Liver (tissue), 8 donors: ENCODE measurements at regions not wholly inside any gene's neighbourhood (a gene's known extent, or its start where the extent isn't known, plus 50 kb on each side); places are given as distances from the start of the nearest gene placed in this dataset.

Experiments used
- DNase-seq: peaks from one replicate; pipeline ENCODE4 v3.0.0-alpha.2; 2017; ENCODE audit warnings: low spot score
- H3K27ac ChIP-seq, 2 donors: one replicate each; pipeline ENCODE4 v1.7.0; 2013; ENCODE audit warnings: inconsistent platforms in 2 of 2, low read length in 2 of 2, control low read depth in 1 of 2, low read depth in 1 of 2, mild to moderate bottlenecking in 1 of 2
- H3K27me3 ChIP-seq, 4 donors: one replicate each; pipeline versions ENCODE4 v1.6.1 to v1.7.0; 2013; ENCODE audit warnings: low read length in 3 of 4, inconsistent platforms in 1 of 4, mild to moderate bottlenecking in 1 of 4, moderate library complexity in 1 of 4; ENCODE audit not compliant: control insufficient read depth in 4 of 4, insufficient read depth in 4 of 4
- H3K36me3 ChIP-seq, 4 donors: one replicate each; pipeline versions ENCODE4 v1.6.1 to v1.7.0; 2013; ENCODE audit warnings: low read length in 3 of 4, mild to moderate bottlenecking in 3 of 4, low read depth in 1 of 4, moderate library complexity in 1 of 4; ENCODE audit not compliant: control insufficient read depth in 4 of 4, insufficient read depth in 3 of 4
- H3K4me1 ChIP-seq, 4 donors: one replicate each; pipeline versions ENCODE4 v1.6.1 to v1.7.0; 2013; ENCODE audit warnings: low read length in 3 of 4, mild to moderate bottlenecking in 3 of 4, moderate library complexity in 1 of 4; ENCODE audit not compliant: control insufficient read depth in 4 of 4, insufficient read depth in 4 of 4
- H3K4me3 ChIP-seq, 3 donors: one replicate each; pipeline versions ENCODE4 v1.6.1 to v1.7.0; 2013; ENCODE audit warnings: low read length in 3 of 3, control low read depth in 1 of 3, low read depth in 1 of 3, mild to moderate bottlenecking in 1 of 3
- H3K9ac ChIP-seq, 2 donors: one replicate each; pipeline ENCODE4 v1.7.0; 2013; ENCODE audit warnings: low read length in 2 of 2, mild to moderate bottlenecking in 2 of 2, moderate library complexity in 2 of 2, control low read depth in 1 of 2, low read depth in 1 of 2
- H3K9me3 ChIP-seq, 4 donors: one replicate each; pipeline versions ENCODE4 v1.6.1 to v1.7.0; 2013; ENCODE audit warnings: low read length in 3 of 4; ENCODE audit not compliant: control insufficient read depth in 4 of 4
- ATF3 ChIP-seq: IDR thresholded peaks from 2 replicates; pipeline ENCODE4 v1.6.1; 2016; ENCODE audit warnings: antibody characterized with exemption
- CTCF ChIP-seq: fragments of 150-350 bp; IDR thresholded peaks from 2 replicates; pipeline ENCODE4 v1.5.1; 2017; ENCODE audit warnings: improper control_type of control experiment, low read depth, low read length; ENCODE audit not compliant: missing input control
- EGR1 ChIP-seq, 2 donors: IDR thresholded peaks; 2 replicates each; pipeline ENCODE4 v1.6.1; 2016 to 2018; ENCODE audit warnings: antibody characterized with exemption in 2 of 2, low read depth in 2 of 2
- FOXA1 ChIP-seq: IDR thresholded peaks from 2 replicates; pipeline ENCODE4 v1.6.1; 2016; ENCODE audit warnings: antibody characterized with exemption
- HNF4A ChIP-seq, 2 donors: conservative IDR thresholded peaks; 2 replicates each; pipeline ENCODE4 v1.6.1; 2016; ENCODE audit warnings: antibody characterized with exemption in 2 of 2, mild to moderate bottlenecking in 2 of 2
- JUND ChIP-seq, 2 donors: IDR thresholded peaks; 2 replicates each; pipeline ENCODE4 v1.6.1; 2016; ENCODE audit warnings: antibody characterized with exemption in 2 of 2
- MAX ChIP-seq: IDR thresholded peaks from 2 replicates; pipeline ENCODE4 v1.6.1; 2016; ENCODE audit warnings: antibody characterized with exemption
- NR2F2 ChIP-seq: IDR thresholded peaks from 2 replicates; pipeline ENCODE4 v1.6.1; 2016; ENCODE audit warnings: antibody characterized with exemption
- RAD21 ChIP-seq, 2 donors: IDR thresholded peaks; 2 replicates each; pipeline ENCODE4 v1.6.1; 2016; ENCODE audit warnings: antibody characterized with exemption in 2 of 2, mild to moderate bottlenecking in 2 of 2
- REST ChIP-seq: IDR thresholded peaks from 2 replicates; pipeline ENCODE4 v1.6.1; 2016; ENCODE audit warnings: antibody characterized with exemption, mild to moderate bottlenecking
- RXRA ChIP-seq, 2 donors: IDR thresholded peaks; 2 replicates each; pipeline ENCODE4 v1.6.1; 2017 to 2018; ENCODE audit warnings: antibody characterized with exemption in 2 of 2, mild to moderate bottlenecking in 1 of 2
- TAF1 ChIP-seq: conservative IDR thresholded peaks from 2 replicates; pipeline ENCODE4 v1.6.1; 2016; ENCODE audit warnings: antibody characterized with exemption, mild to moderate bottlenecking
- YY1 ChIP-seq: IDR thresholded peaks from 2 replicates; pipeline ENCODE4 v1.6.1; 2016; ENCODE audit warnings: antibody characterized with exemption, mild to moderate bottlenecking
- ZBTB33 ChIP-seq: IDR thresholded peaks from 2 replicates; pipeline ENCODE4 v1.6.1; 2016; ENCODE audit warnings: antibody characterized with exemption
- WGBS: extraction: QIAGEN DNeasy Blood & Tissue Kit; methylation state at CpG from one replicate; pipeline ENCODE4 v1.1.7; 2013; 5-methylcytosine and 5-hydroxymethylcytosine counted together
- donor health status: healthy.
- donor health status: healthy.
- donor health status: healthy.
- donor health status: healthy.
- donor health status: healthy.

GRCh38 chr4:178356725-178357124 lies 914.5 kb upstream of the AGA start (continued):
- TF ChIP-seq ATF3 (no peak), TAF1 (no peak)

- no peak overlapping the region for H3K4me3 ChIP-seq
- 91% methylated on average over 2 of the region's 2 CpGs for WGBS
- no peak overlapping the region for H3K27ac ChIP-seq
- peaks cover 0 to 3% (median 0%) of the 10 kb centered on the region in 4 donors for H3K4me1 ChIP-seq
- TF ChIP-seq TAF1 (no peak), HNF4A (conservative IDR thresholded peaks at IDR 0.05) (no peak), EGR1 (IDR thresholded peaks at IDR 0.05; ENCODE audit: low read depth in 2 of 2) (no peak), ATF3 (no peak), FOXA1 (no peak), REST (no peak), JUND (IDR thresholded peaks at IDR 0.05) (no peak), RXRA (IDR thresholded peaks at IDR 0.05) (no peak), RAD21 (IDR thresholded peaks at IDR 0.05) (no peak), CTCF (no peak), YY1 (no peak), NR2F2 (no peak), ZBTB33 (no peak)
- no peaks in the 10 kb centered on the region for H3K36me3 ChIP-seq
- DNase-seq, result no peak
- peaks cover 0 to 2% (median 0%) of the 10 kb centered on the region in 4 donors for H3K9me3 ChIP-seq
- no peaks in the 10 kb centered on the region for H3K27me3 ChIP-seq
- no peak overlapping the region for H3K9ac ChIP-seq
Measured at GRCh38 chr4:178385481-178385880, 943.2 kb upstream of the AGA start.

GRCh38 chr4:178387756-178388155 lies 945.5 kb upstream of the AGA start:
- no peak for DNase-seq
- Histone ChIP-seq H3K27me3 (no peaks in the 10 kb centered on the region), H3K4me3 (no peak overlapping the region), H3K4me1 (peaks cover 0 to 3% (median 0%) of the 10 kb centered on the region in 4 donors), H3K9me3 (peaks cover 0 to 2% (median 0%) of the 10 kb centered on the region in 4 donors), H3K9ac (no peak overlapping the region), H3K36me3 (no peaks in the 10 kb centered on the region), H3K27ac (no peak overlapping the region)
- WGBS, result 43% methylated on average over 2 of the region's 2 CpGs
- TF ChIP-seq EGR1 (IDR thresholded peaks at IDR 0.05; ENCODE audit: low read depth in 2 of 2) (no peak), FOXA1 (no peak), ZBTB33 (no peak), MAX (no peak), REST (no peak), RXRA (IDR thresholded peaks at IDR 0.05) (no peak), ATF3 (no peak), JUND (IDR thresholded peaks at IDR 0.05) (no peak), RAD21 (IDR thresholded peaks at IDR 0.05) (no peak)
